Adrenal gland (tissue), 9 donors: ENCODE measurements at regions not wholly inside any gene's neighbourhood (a gene's known extent, or its start where the extent isn't known, plus 50 kb on each side); places are given as distances from the start of the nearest gene placed in this dataset.

Source experiments
- DNase-seq, 7 donors: peaks; one replicate each; pipeline ENCODE4 v3.0.0-alpha.2; 2019 to 2020
- H3K27ac ChIP-seq, 5 donors: fragments of 200-600 bp; sonication (generic) in 4 of 5; 1 replicate in 3 of 5; 2 replicates in 2 of 5; pipeline versions ENCODE4 v1.5.1 to v1.8.0; 2016 to 2020; ENCODE audit warnings: mild to moderate bottlenecking in 1 of 5
- H3K27me3 ChIP-seq: fragments of 200-600 bp; 2 replicates; pipeline ENCODE4 v1.8.0; 2021
- H3K36me3 ChIP-seq, 2 donors: fragments of 200-600 bp; replicated peaks in 1 of 2; 1 replicate in 1 of 2; 2 replicates in 1 of 2; pipeline versions ENCODE4 v1.5.1 to v1.8.0; 2018 to 2022
- H3K4me1 ChIP-seq, 2 donors: fragments of 200-600 bp; replicated peaks in 1 of 2; 1 replicate in 1 of 2; 2 replicates in 1 of 2; pipeline versions ENCODE4 v1.5.1 to v1.8.0; 2018 to 2021
- H3K4me3 ChIP-seq, 4 donors: fragments of 200-600 bp; sonication (generic) in 3 of 4; one replicate each; pipeline ENCODE4 v1.5.1; 2016 to 2018
- H3K9me3 ChIP-seq, 3 donors: fragments of 200-600 bp; sonication (generic) in 1 of 3; replicated peaks in 1 of 3; 1 replicate in 2 of 3; 2 replicates in 1 of 3; pipeline versions ENCODE4 v1.5.1 to v1.8.0; 2016 to 2021
- CTCF ChIP-seq, 6 experiments: fragments of 450-650 bp in 4 of 6; fragments of 200-600 bp in 2 of 6; sonication (generic) in 1 of 6; IDR thresholded peaks; 1 replicate in 5 of 6; 2 replicates in 1 of 6; pipeline versions ENCODE4 v1.5.1 to v1.8.0; 2016 to 2021; ENCODE audit warnings: antibody characterized with exemption in 6 of 6, mild to moderate bottlenecking in 2 of 6, moderate library complexity in 1 of 6
- POLR2A ChIP-seq, 2 donors: fragments of 450-650 bp; IDR thresholded peaks; one replicate each; pipeline ENCODE4 v1.6.1; 2017; ENCODE audit warnings: antibody characterized with exemption in 2 of 2, mild to moderate bottlenecking in 2 of 2, moderate library complexity in 1 of 2
- WGBS, 4 donors: extraction: QIAGEN DNeasy Blood & Tissue Kit in 2 of 4; methylation state at CpG; one replicate each; pipeline versions ENCODE4 v1.1.5 to v1.1.7; 2013 to 2017; 5-methylcytosine and 5-hydroxymethylcytosine counted together
- intact Hi-C, 2 donors: fragments of 100-400 bp; cut with DNase I; formaldehyde crosslinking; loops; one replicate each; pipeline versions ENCODE4 v1.14.1 to v1.15.0; 2022 to 2023
- donor health status: healthy with polysubstance abuse.
- donor health status: Bipolar disorder and iron deficiency.
- donor health status: DM: yes; HTN: yes; CAD: no.
- donor health status: DM: no; HTN: no; CAD: no.
- donor health status: DM: no; HTN: no; CAD: no.

GRCh38 chr12:92277795-92278194 lies 132.1 kb upstream of the BTG1 start:
- Histone ChIP-seq H3K27ac (peak overlapping the region in 1 of 5 donors; percentile 8), H3K27me3 (no peaks in the 10 kb centered on the region), H3K36me3 (no peaks in the 10 kb centered on the region), H3K9me3 (no peaks in the 10 kb centered on the region), H3K4me3 (no peak overlapping the region), H3K4me1 (no peaks in the 10 kb centered on the region)
- WGBS, 4 donors, result 43 to 50% (median 47%) methylated on average over 2 of the region's 2 CpGs
- intact Hi-C loops, result no loop called here
- TF ChIP-seq CTCF (IDR thresholded peaks at IDR 0.05) (no peak), POLR2A (IDR thresholded peaks at IDR 0.05) (no peak)
- DNase-seq, result no peak

- Histone ChIP-seq H3K4me1 (no peaks in the 10 kb centered on the region), H3K36me3 (no peaks in the 10 kb centered on the region), H3K9me3 (no peaks in the 10 kb centered on the region), H3K27ac (no peak overlapping the region), H3K4me3 (no peak overlapping the region), H3K27me3 (no peaks in the 10 kb centered on the region)
- intact Hi-C loops, result no loop called here
- WGBS, 4 donors, result 86 to 92% (median 89%) methylated on average over 1 of the region's 1 CpG
- no peak for TF ChIP-seq CTCF (IDR thresholded peaks at IDR 0.05)
- no peak for TF ChIP-seq POLR2A (IDR thresholded peaks at IDR 0.05)
- no peak for DNase-seq
Measured at GRCh38 chr12:92276276-92276675, 130.6 kb upstream of the BTG1 start.

GRCh38 chr12:92275443-92276154 lies 130.0 kb upstream of the BTG1 start:
- H3K4me1 ChIP-seq, result no peaks in the 10 kb centered on the region
- 64 to 79% (median 76%) methylated on average over 7 of the region's 7 CpGs for WGBS, 4 donors
- no peaks in the 10 kb centered on the region for H3K9me3 ChIP-seq
- no peaks in the 10 kb centered on the region for H3K27me3 ChIP-seq
- TF ChIP-seq POLR2A (IDR thresholded peaks at IDR 0.05) (no peak), CTCF (IDR thresholded peaks at IDR 0.05) (no peak)
- H3K4me3 ChIP-seq, result no peak overlapping the region
- DNase-seq, result peak in 1 of 7 donors; percentile 16
- intact Hi-C loops, result no loop called here
- H3K36me3 ChIP-seq, result no peaks in the 10 kb centered on the region
- no peak overlapping the region for H3K27ac ChIP-seq

GRCh38 chr12:92273076-92273475 lies 127.4 kb upstream of the BTG1 start:
- no peaks in the 10 kb centered on the region for H3K36me3 ChIP-seq
- no peak overlapping the region for H3K27ac ChIP-seq
- H3K4me3 ChIP-seq, result no peak overlapping the region
- intact Hi-C loops, result no loop called here
- H3K27me3 ChIP-seq, result no peaks in the 10 kb centered on the region
- no peak for TF ChIP-seq POLR2A (IDR thresholded peaks at IDR 0.05)
- 93 to 96% (median 94%) methylated on average over 2 of the region's 2 CpGs for WGBS, 4 donors
- H3K4me1 ChIP-seq, result no peaks in the 10 kb centered on the region
- no peak for DNase-seq
- no peaks in the 10 kb centered on the region for H3K9me3 ChIP-seq
